SK-N-SH (cell line): ENCODE measurements at regions not wholly inside any gene's neighbourhood (a gene's known extent, or its start where the extent isn't known, plus 50 kb on each side); places are given as distances from the start of the nearest gene placed in this dataset.

Experiments used
- CTCF ChIA-PET: fragments of 300-600, 350-600 bp; formaldehyde crosslinking; extraction: SDS; loops from one replicate; lab custom pipeline; 2021; lab: Yijun Ruan, JAX
- POLR2A ChIA-PET: fragments of 350-600 bp; sonication (Branson Sonifier 250); formaldehyde crosslinking; extraction: SDS; loops from one replicate; lab custom pipeline; 2020; ENCODE audit warnings: antibody characterized with exemption, inconsistent platforms; lab: Yijun Ruan, JAX
- DNase-seq: peaks from one replicate; pipeline ENCODE4 v3.0.0; 2012
- H2AFZ ChIP-seq: fragments of 200-600 bp; sonication (generic); 2 replicates; pipeline ENCODE4 v1.8.1; 2016; ENCODE audit warnings: antibody characterized with exemption, mild to moderate bottlenecking, low read depth
- H3F3A ChIP-seq: fragments of 200-600 bp; sonication (generic); replicated peaks from 2 replicates; pipeline ENCODE3; 2016; ENCODE audit warnings: antibody characterized with exemption, mild to moderate bottlenecking; ENCODE audit not compliant: insufficient read depth
- H3K27ac ChIP-seq, 2 experiments: fragments of 200-500 bp in 1 of 2; fragments of 200-600 bp in 1 of 2; sonication (Bioruptor generic) in 1 of 2; sonication (generic), shearing (Covaris generic) in 1 of 2; 2 replicates each; pipeline versions ENCODE4 v1.5.1 to v1.6.1; 2014 to 2016; ENCODE audit warnings: low read depth in 2 of 2, inconsistent platforms in 1 of 2, low read length in 1 of 2, mild to moderate bottlenecking in 1 of 2, mixed read lengths in 1 of 2
- H3K27me3 ChIP-seq: fragments of 200-600 bp; sonication (generic), shearing (Covaris generic); 2 replicates; pipeline ENCODE4 v1.6.1; 2016; ENCODE audit warnings: mixed run types; ENCODE audit not compliant: insufficient read depth
- H3K36me3 ChIP-seq, 2 experiments: fragments of 200-500 bp in 1 of 2; fragments of 200-600 bp in 1 of 2; sonication (Bioruptor generic) in 1 of 2; sonication (generic) in 1 of 2; replicated peaks in 1 of 2; 2 replicates each; pipeline versions ENCODE3 to v1.5.1; 2014 to 2016; ENCODE audit warnings: low read length in 1 of 2, mild to moderate bottlenecking in 1 of 2; ENCODE audit not compliant: insufficient read depth in 2 of 2, control insufficient read depth in 1 of 2
- H3K4me1 ChIP-seq, 2 experiments: fragments of 200-500 bp in 1 of 2; fragments of 200-600 bp in 1 of 2; sonication (Bioruptor generic) in 1 of 2; sonication (generic), shearing (Covaris generic) in 1 of 2; 2 replicates each; pipeline versions ENCODE4 v1.5.1 to v1.6.1; 2014 to 2016; ENCODE audit warnings: low read depth in 1 of 2, low read length in 1 of 2, mixed run types in 1 of 2; ENCODE audit not compliant: insufficient read depth in 2 of 2, control insufficient read depth in 1 of 2
- H3K4me2 ChIP-seq: fragments of 200-600 bp; sonication (generic), shearing (Covaris generic); 2 replicates; pipeline ENCODE4 v1.6.1; 2017; ENCODE audit warnings: mixed run types
- H3K4me3 ChIP-seq, 2 experiments: fragments of 200-500 bp in 1 of 2; fragments of 200-600 bp in 1 of 2; sonication (Bioruptor generic) in 1 of 2; sonication (generic), shearing (Covaris generic) in 1 of 2; 2 replicates each; pipeline versions ENCODE4 v1.5.1 to v1.8.1; 2014 to 2016; ENCODE audit warnings: low read depth in 2 of 2, inconsistent platforms in 1 of 2, low read length in 1 of 2, mild to moderate bottlenecking in 1 of 2, mixed read lengths in 1 of 2, moderate library complexity in 1 of 2
- H3K79me2 ChIP-seq: fragments of 200-600 bp; sonication (generic); 2 replicates; pipeline ENCODE4 v1.8.1; 2017; ENCODE audit warnings: mild to moderate bottlenecking; ENCODE audit not compliant: insufficient read depth
- H3K9ac ChIP-seq: fragments of 200-600 bp; sonication (generic); 2 replicates; pipeline ENCODE4 v1.6.1; 2017; ENCODE audit warnings: mixed run types
- H3K9me2 ChIP-seq: fragments of 200-600 bp; sonication (generic); 2 replicates; pipeline ENCODE4 v1.6.1; 2017; ENCODE audit warnings: mixed run types
- H3K9me3 ChIP-seq: fragments of 200-600 bp; sonication (generic); 2 replicates; pipeline ENCODE4 v1.6.1; 2017; ENCODE audit warnings: mixed run types, mild to moderate bottlenecking, moderate library complexity
- H4K20me1 ChIP-seq: fragments of 200-600 bp; sonication (generic); 2 replicates; pipeline ENCODE4 v1.6.1; 2017; ENCODE audit warnings: mild to moderate bottlenecking, mixed run types; ENCODE audit not compliant: insufficient read depth
- CHD2 ChIP-seq: fragments of 150-350 bp; IDR thresholded peaks from 2 replicates; pipeline ENCODE4 v1.6.1; 2018; ENCODE audit warnings: low read length; ENCODE audit not compliant: partially characterized antibody
- ELF1 ChIP-seq: IDR thresholded peaks from 2 replicates; pipeline ENCODE4 v1.4.0; 2012
- EP300 ChIP-seq, 2 experiments: IDR thresholded peaks; 2 replicates each; pipeline versions ENCODE4 v1.4.0 to v1.6.1; 2012; ENCODE audit warnings: borderline replicate concordance in 1 of 2, low read depth in 1 of 2, low read length in 1 of 2
- EZH2phosphoT487 ChIP-seq: fragments of 200-600 bp; sonication (generic); IDR thresholded peaks from 2 replicates; pipeline ENCODE4 v1.6.1; 2017; ENCODE audit warnings: low read depth, mixed run types, mild to moderate bottlenecking, antibody characterized with exemption, moderate library complexity, borderline replicate concordance
- FOXM1 ChIP-seq: IDR thresholded peaks from 2 replicates; pipeline ENCODE4 v1.4.0; 2012; ENCODE audit warnings: low read depth, mild to moderate bottlenecking
- GABPA ChIP-seq: IDR thresholded peaks from 2 replicates; pipeline ENCODE4 v1.4.0; 2012; ENCODE audit warnings: low read depth, mild to moderate bottlenecking
- JUND ChIP-seq: IDR thresholded peaks from 2 replicates; pipeline ENCODE4 v1.4.0; 2012
- MAX ChIP-seq: IDR thresholded peaks from 2 replicates; pipeline ENCODE4 v1.4.0; 2012; ENCODE audit warnings: low read depth
- MXI1 ChIP-seq: IDR thresholded peaks from 2 replicates; pipeline ENCODE4 v1.6.1; 2012; ENCODE audit warnings: mild to moderate bottlenecking, low read depth, low read length, improper control_type of control experiment
- NFIC ChIP-seq: IDR thresholded peaks from 2 replicates; pipeline ENCODE4 v1.4.0; 2012; ENCODE audit warnings: borderline replicate concordance
- NRF1 ChIP-seq: IDR thresholded peaks from 2 replicates; pipeline ENCODE4 v1.6.1; 2012; ENCODE audit warnings: low read depth, mild to moderate bottlenecking, low read length
- POLR2AphosphoS5 ChIP-seq: IDR thresholded peaks from 2 replicates; pipeline ENCODE4 v1.6.1; 2012; ENCODE audit warnings: low read depth, low read length
- RCOR1 ChIP-seq: fragments of 150-350 bp; IDR thresholded peaks from 2 replicates; pipeline ENCODE4 v1.6.1; 2017; ENCODE audit warnings: antibody characterized with exemption, low read length
- REST ChIP-seq: IDR thresholded peaks from 2 replicates; pipeline ENCODE4 v1.6.1; 2012; ENCODE audit warnings: mild to moderate bottlenecking, low read depth, low read length, moderate library complexity
- RFX5 ChIP-seq: IDR thresholded peaks from 2 replicates; pipeline ENCODE4 v1.6.1; 2012; ENCODE audit warnings: mild to moderate bottlenecking, improper control_type of control experiment, low read length
- SIN3A ChIP-seq: IDR thresholded peaks from 2 replicates; pipeline ENCODE4 v1.6.1; 2012; ENCODE audit warnings: low read depth, mild to moderate bottlenecking, low read length, moderate library complexity, borderline replicate concordance
- SMC3 ChIP-seq: IDR thresholded peaks from 2 replicates; pipeline ENCODE4 v1.6.1; 2012; ENCODE audit warnings: low read depth, low read length, improper control_type of control experiment
- TCF12 ChIP-seq: IDR thresholded peaks from 2 replicates; pipeline ENCODE4 v1.4.0; 2012
- USF1 ChIP-seq: IDR thresholded peaks from 2 replicates; pipeline ENCODE4 v1.4.0; 2012; ENCODE audit warnings: low read depth, borderline replicate concordance
- YY1 ChIP-seq: IDR thresholded peaks from 2 replicates; pipeline ENCODE4 v1.4.0; 2012; ENCODE audit warnings: low read depth, mild to moderate bottlenecking
- WGBS: methylation state at CpG from one replicate; pipeline ENCODE4 v1.1.6; 2017; ENCODE audit warnings: low lambda C conversion rate; 5-methylcytosine and 5-hydroxymethylcytosine counted together
- TF ChIP-seq, protein P1 (sequence below): IDR thresholded peaks from 2 replicates; pipeline ENCODE4 v1.4.0; 2012; ENCODE audit warnings: low read depth, borderline replicate concordance
- TF ChIP-seq, protein P2 (sequence below): fragments of 150-350 bp; IDR thresholded peaks from 2 replicates; pipeline ENCODE4 v1.6.1; 2016; ENCODE audit warnings: mild to moderate bottlenecking, low read depth, low read length

DNA sequence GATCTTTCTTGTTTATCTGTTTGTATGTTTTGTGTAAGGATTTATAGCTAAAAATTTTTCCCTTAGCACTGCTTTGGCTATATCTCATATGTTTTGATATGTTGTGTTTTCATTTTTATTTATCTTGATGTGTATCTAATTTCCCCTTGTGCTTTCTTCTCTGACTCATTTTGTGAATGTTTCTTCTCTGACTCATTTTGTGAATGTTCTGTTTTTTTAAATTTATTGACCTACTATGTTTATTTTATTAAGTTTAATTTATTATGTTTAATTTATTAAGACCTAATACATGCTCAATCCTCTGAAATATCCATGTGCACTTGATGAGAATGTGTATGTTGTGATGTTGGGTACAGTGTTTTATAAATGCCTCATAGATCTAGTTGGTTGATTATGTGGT is 793.5 kb upstream of the CADM2 start:
- Histone ChIP-seq H3K9ac (no peak overlapping the region), H3K9me2 (no peaks in the 10 kb centered on the region), H3K4me1 (no peaks in the 10 kb centered on the region), H3K4me3 (no peak overlapping the region), H3K27me3 (no peaks in the 10 kb centered on the region), H3K27ac (no peak overlapping the region), H3F3A (no peaks in the 10 kb centered on the region), H3K4me2 (no peak overlapping the region), H3K36me3 (no peaks in the 10 kb centered on the region), H2AFZ (no peak overlapping the region), H3K9me3 (no peaks in the 10 kb centered on the region), H4K20me1 (no peaks in the 10 kb centered on the region), H3K79me2 (no peaks in the 10 kb centered on the region)
- ChIA-PET CTCF (no interaction called here), POLR2A (no interaction called here)
- TF ChIP-seq ELF1 (no peak), YY1 (no peak), POLR2AphosphoS5 (no peak), NRF1 (no peak), GABPA (no peak), EZH2phosphoT487 (no peak), MAX (no peak), RCOR1 (no peak), TCF12 (no peak), CHD2 (no peak), NFIC (no peak), REST (no peak), FOXM1 (no peak)
- DNase-seq = no peak

GRCh38 chr3:84175449-84175848 is 783.3 kb upstream of the CADM2 start:
- Histone ChIP-seq H3K4me1 (no peaks in the 10 kb centered on the region), H3F3A (peaks cover 5% of the 10 kb centered on the region), H2AFZ (no peak overlapping the region), H4K20me1 (no peaks in the 10 kb centered on the region), H3K4me2 (no peak overlapping the region), H3K9ac (no peak overlapping the region), H3K27me3 (no peaks in the 10 kb centered on the region), H3K9me3 (no peaks in the 10 kb centered on the region), H3K36me3 (no peaks in the 10 kb centered on the region), H3K27ac (no peak overlapping the region), H3K4me3 (no peak overlapping the region), H3K9me2 (no peaks in the 10 kb centered on the region), H3K79me2 (no peaks in the 10 kb centered on the region)
- 3% methylated on average over 5 of the region's 5 CpGs for WGBS
- POLR2A ChIA-PET = no interaction called here
- no peak for DNase-seq
- CTCF ChIA-PET = interaction anchor here (0.6 kb wide), 1 partner anchor 238 kb away, joined by 5 read pairs; no protein-coding TSS in a partner anchor
- TF ChIP-seq EP300 (IDR thresholded peaks at IDR 0.05; ENCODE audit: borderline replicate concordance in 1 of 2, low read depth in 1 of 2, low read length in 1 of 2) = no peak
- no peak for TF ChIP-seq GABPA
- TF ChIP-seq MXI1 = no peak
- no peak for TF ChIP-seq USF1
- no peak for TF ChIP-seq YY1
- TF ChIP-seq SMC3 = no peak
- no peak for TF ChIP-seq SIN3A
- TF ChIP-seq RCOR1 = no peak
- TF ChIP-seq RFX5 = no peak
- no peak for TF ChIP-seq JUND
- TF ChIP-seq, protein P1, sequence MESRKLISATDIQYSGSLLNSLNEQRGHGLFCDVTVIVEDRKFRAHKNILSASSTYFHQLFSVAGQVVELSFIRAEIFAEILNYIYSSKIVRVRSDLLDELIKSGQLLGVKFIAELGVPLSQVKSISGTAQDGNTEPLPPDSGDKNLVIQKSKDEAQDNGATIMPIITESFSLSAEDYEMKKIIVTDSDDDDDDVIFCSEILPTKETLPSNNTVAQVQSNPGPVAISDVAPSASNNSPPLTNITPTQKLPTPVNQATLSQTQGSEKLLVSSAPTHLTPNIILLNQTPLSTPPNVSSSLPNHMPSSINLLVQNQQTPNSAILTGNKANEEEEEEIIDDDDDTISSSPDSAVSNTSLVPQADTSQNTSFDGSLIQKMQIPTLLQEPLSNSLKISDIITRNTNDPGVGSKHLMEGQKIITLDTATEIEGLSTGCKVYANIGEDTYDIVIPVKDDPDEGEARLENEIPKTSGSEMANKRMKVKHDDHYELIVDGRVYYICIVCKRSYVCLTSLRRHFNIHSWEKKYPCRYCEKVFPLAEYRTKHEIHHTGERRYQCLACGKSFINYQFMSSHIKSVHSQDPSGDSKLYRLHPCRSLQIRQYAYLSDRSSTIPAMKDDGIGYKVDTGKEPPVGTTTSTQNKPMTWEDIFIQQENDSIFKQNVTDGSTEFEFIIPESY = no peak
- TF ChIP-seq, protein P2, sequence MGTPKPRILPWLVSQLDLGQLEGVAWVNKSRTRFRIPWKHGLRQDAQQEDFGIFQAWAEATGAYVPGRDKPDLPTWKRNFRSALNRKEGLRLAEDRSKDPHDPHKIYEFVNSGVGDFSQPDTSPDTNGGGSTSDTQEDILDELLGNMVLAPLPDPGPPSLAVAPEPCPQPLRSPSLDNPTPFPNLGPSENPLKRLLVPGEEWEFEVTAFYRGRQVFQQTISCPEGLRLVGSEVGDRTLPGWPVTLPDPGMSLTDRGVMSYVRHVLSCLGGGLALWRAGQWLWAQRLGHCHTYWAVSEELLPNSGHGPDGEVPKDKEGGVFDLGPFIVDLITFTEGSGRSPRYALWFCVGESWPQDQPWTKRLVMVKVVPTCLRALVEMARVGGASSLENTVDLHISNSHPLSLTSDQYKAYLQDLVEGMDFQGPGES = no peak
